Left lung (tissue), 4 donors: ENCODE measurements at regions not wholly inside any gene's neighbourhood (a gene's known extent, or its start where the extent isn't known, plus 50 kb on each side); places are given as distances from the start of the nearest gene placed in this dataset.

Source experiments
- ATAC-seq: fragments of 200-7000 bp; cut with Tn5 transposase; one replicate; pipeline ENCODE4 v1.9.1; 2020; ENCODE audit warnings: moderate library complexity
- DNase-seq, 4 donors: peaks; one replicate each; pipeline ENCODE4 v3.0.0-alpha.2; 2013 to 2020
- H3K27ac ChIP-seq, 2 donors: fragments of 200-600 bp; sonication (generic) in 1 of 2; one replicate each; pipeline versions ENCODE4 v1.5.0 to v1.8.0; 2020 to 2021
- H3K27me3 ChIP-seq, 2 donors: fragments of 200-600 bp; sonication (generic) in 1 of 2; one replicate each; pipeline versions ENCODE4 v1.5.0 to v1.8.0; 2020 to 2021
- H3K36me3 ChIP-seq, 2 donors: fragments of 200-600 bp; sonication (generic) in 1 of 2; one replicate each; pipeline versions ENCODE4 v1.5.0 to v1.8.0; 2020 to 2021
- H3K4me1 ChIP-seq, 2 donors: fragments of 200-600 bp; one replicate each; pipeline ENCODE4 v1.8.0; 2021
- H3K4me3 ChIP-seq, 2 donors: fragments of 200-600 bp; sonication (generic) in 1 of 2; one replicate each; pipeline versions ENCODE4 v1.5.0 to v1.8.0; 2020 to 2021; ENCODE audit warnings: mild to moderate bottlenecking in 1 of 2
- H3K9me3 ChIP-seq, 2 donors: fragments of 200-600 bp; sonication (generic) in 1 of 2; one replicate each; pipeline versions ENCODE4 v1.5.0 to v1.8.0; 2020 to 2021
- CTCF ChIP-seq, 2 donors: fragments of 200-600 bp; sonication (generic) in 1 of 2; IDR thresholded peaks; one replicate each; pipeline versions ENCODE4 v1.5.0 to v1.8.0; 2021; ENCODE audit warnings: antibody characterized with exemption in 2 of 2
- intact Hi-C, 2 donors: fragments of 100-400 bp; cut with DNase I; formaldehyde crosslinking; loops; one replicate each; pipeline versions ENCODE4 v1.11.2 to v1.14.2; 2022
- donor health status: DM: no; HTN: yes; CAD: no.
- donor health status: DM: no; HTN: no; CAD: no.

GRCh38 chr1:98005326-98006010 is 84.6 kb upstream of the DPYD start:
- intact Hi-C loops, result no loop called here
- Histone ChIP-seq H3K4me1 (no peaks in the 10 kb centered on the region), H3K4me3 (no peak overlapping the region), H3K36me3 (no peaks in the 10 kb centered on the region), H3K27me3 (no peaks in the 10 kb centered on the region), H3K27ac (no peak overlapping the region), H3K9me3 (no peaks in the 10 kb centered on the region)
- no peak for TF ChIP-seq CTCF (IDR thresholded peaks at IDR 0.05)
- ATAC-seq (no peak), DNase-seq (no peak)

- ATAC-seq, result no peak
- no peak for TF ChIP-seq CTCF (IDR thresholded peaks at IDR 0.05)
- Histone ChIP-seq H3K27me3 (no peaks in the 10 kb centered on the region), H3K36me3 (no peaks in the 10 kb centered on the region), H3K9me3 (no peaks in the 10 kb centered on the region), H3K27ac (no peak overlapping the region), H3K4me1 (no peaks in the 10 kb centered on the region), H3K4me3 (no peak overlapping the region)
- DNase-seq, result no peak
- intact Hi-C loops, result no loop called here
These were observed 82.6 kb upstream of the DPYD start for GRCh38 chr1:98003442-98003841.

GRCh38 chr1:98002288-98002687 is 81.5 kb upstream of the DPYD start:
- Histone ChIP-seq H3K9me3 (no peaks in the 10 kb centered on the region), H3K27ac (no peak overlapping the region), H3K4me1 (no peaks in the 10 kb centered on the region), H3K36me3 (no peaks in the 10 kb centered on the region), H3K4me3 (no peak overlapping the region), H3K27me3 (no peaks in the 10 kb centered on the region)
- intact Hi-C loops, result no loop called here
- DNase-seq (no peak), ATAC-seq (no peak)
- TF ChIP-seq CTCF (IDR thresholded peaks at IDR 0.05), result no peak

- no peaks in the 10 kb centered on the region for H3K4me1 ChIP-seq
- no peak for DNase-seq
- no peak for ATAC-seq
- intact Hi-C loops, result no loop called here
- no peaks in the 10 kb centered on the region for H3K9me3 ChIP-seq
- H3K36me3 ChIP-seq, result no peaks in the 10 kb centered on the region
- H3K27ac ChIP-seq, result no peak overlapping the region
- no peak for TF ChIP-seq CTCF (IDR thresholded peaks at IDR 0.05)
- H3K27me3 ChIP-seq, result no peaks in the 10 kb centered on the region
- H3K4me3 ChIP-seq, result no peak overlapping the region
These were observed 80.9 kb upstream of the DPYD start for GRCh38 chr1:98001764-98002163.

GRCh38 chr1:97999320-97999719 is 78.5 kb upstream of the DPYD start:
- TF ChIP-seq CTCF (IDR thresholded peaks at IDR 0.05), result no peak
- Histone ChIP-seq H3K27ac (no peak overlapping the region), H3K4me3 (no peak overlapping the region), H3K27me3 (no peaks in the 10 kb centered on the region), H3K4me1 (no peaks in the 10 kb centered on the region), H3K9me3 (no peaks in the 10 kb centered on the region), H3K36me3 (no peaks in the 10 kb centered on the region)
- DNase-seq (no peak), ATAC-seq (no peak)
- intact Hi-C loops, result no loop called here
